LNCaP clone FGC (cell line): ENCODE measurements at regions not wholly inside any gene's neighbourhood (a gene's known extent, or its start where the extent isn't known, plus 50 kb on each side); places are given as distances from the start of the nearest gene placed in this dataset.

Experiments used
- DNase-seq: peaks from one replicate; pipeline ENCODE4 v3.0.0-alpha.2; 2011; ENCODE audit warnings: low read depth
- H3K4me3 ChIP-seq: 2 replicates; pipeline ENCODE4 v1.5.1; 2011; ENCODE audit warnings: mild to moderate bottlenecking, low read depth, low read length, control low read depth
- CTCF ChIP-seq: IDR thresholded peaks from 2 replicates; pipeline ENCODE4 v1.5.1; 2012; ENCODE audit warnings: mild to moderate bottlenecking; ENCODE audit not compliant: control insufficient read depth, insufficient read depth; ENCODE audit errors: extremely low read depth

- no peak for DNase-seq
- no peak overlapping the region for H3K4me3 ChIP-seq
- TF ChIP-seq CTCF = no peak
Measured at GRCh38 chr11:69984457-69985261, 93.5 kb upstream of the ANO1 start.

DNA sequence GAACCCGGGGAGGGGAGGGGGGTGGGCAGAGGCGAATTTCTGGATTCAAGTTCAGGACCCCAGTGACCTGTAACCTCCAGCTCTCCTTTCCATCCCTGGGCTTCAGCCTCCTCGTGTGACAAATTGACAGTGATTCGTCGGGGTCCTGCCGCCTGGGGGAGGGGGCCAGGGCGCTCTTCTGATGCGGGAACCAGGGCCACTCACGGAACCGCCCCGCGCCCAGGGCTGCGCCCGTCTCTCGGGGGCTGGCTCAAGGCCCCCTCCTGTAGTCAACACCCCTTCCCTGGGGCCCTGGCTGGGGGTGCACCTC, 92.8 kb upstream of the ANO1 start:
- no peak for DNase-seq
- TF ChIP-seq CTCF = no peak
- H3K4me3 ChIP-seq = no peak overlapping the region

- H3K4me3 ChIP-seq = no peak overlapping the region
- no peak for DNase-seq
- TF ChIP-seq CTCF = no peak
Measured at GRCh38 chr11:69985641-69986439, 92.3 kb upstream of the ANO1 start.

DNA sequence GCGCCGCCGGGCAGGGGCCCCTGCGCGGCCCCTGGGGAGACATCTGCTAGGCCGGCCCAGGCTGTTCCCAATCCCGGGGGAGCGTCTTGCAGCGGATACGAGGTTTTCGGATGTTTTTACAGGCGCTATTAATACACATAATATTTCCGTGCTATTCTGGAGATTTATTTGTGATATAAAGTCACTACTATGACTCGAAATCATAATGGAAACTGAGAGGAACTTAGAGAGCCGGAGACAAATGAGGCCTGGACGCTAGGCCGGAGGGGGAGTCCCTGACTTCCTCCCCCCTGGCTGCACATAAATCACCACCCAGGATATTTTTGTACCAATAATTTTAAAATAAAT, 91.7 kb upstream of the ANO1 start:
- TF ChIP-seq CTCF = no peak
- no peak overlapping the region for H3K4me3 ChIP-seq
- no peak for DNase-seq

- no peak for DNase-seq
- TF ChIP-seq CTCF = no peak
- no peak overlapping the region for H3K4me3 ChIP-seq
Measured at GRCh38 chr11:69986830-69987229, 91.3 kb upstream of the ANO1 start.

DNA sequence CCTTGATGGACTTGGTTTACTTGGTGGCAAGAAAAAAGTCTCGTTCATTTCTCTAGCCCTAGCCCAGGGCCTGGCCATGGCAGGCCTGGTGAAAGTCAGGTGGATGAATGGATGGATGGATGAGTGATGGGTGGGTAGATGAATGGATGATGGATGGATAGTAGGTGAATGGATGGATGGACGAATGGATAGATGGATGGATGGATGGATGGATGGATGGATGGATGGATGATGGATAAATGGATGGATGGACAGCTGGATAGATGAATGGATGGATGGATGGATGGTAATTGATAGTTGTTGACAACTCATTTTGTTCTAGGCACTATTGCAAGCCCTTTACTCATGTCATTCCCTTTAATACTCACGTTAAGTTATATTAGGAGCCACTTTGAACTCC, 86.1 kb upstream of the ANO1 start:
- no peak overlapping the region for H3K4me3 ChIP-seq
- TF ChIP-seq CTCF = no peak
- no peak for DNase-seq
